HUES48 (cell line): ENCODE measurements at regions not wholly inside any gene's neighbourhood (a gene's known extent, or its start where the extent isn't known, plus 50 kb on each side); places are given as distances from the start of the nearest gene placed in this dataset.
"Not testable (repeated sequence)": the region's sequence is repeated elsewhere in the genome, so short reads cannot be mapped to it uniquely, and the experiment has no call there.

Source experiments
- H3K27ac ChIP-seq: one replicate; pipeline ENCODE4 v1.7.0; 2013; ENCODE audit warnings: low read depth, low read length, inconsistent platforms
- H3K27me3 ChIP-seq: 2 replicates; pipeline ENCODE4 v1.6.1; 2013; ENCODE audit warnings: mild to moderate bottlenecking, low read length; ENCODE audit not compliant: control insufficient read depth, insufficient read depth
- H3K36me3 ChIP-seq: 2 replicates; pipeline ENCODE4 v1.6.1; 2013; ENCODE audit warnings: low read length; ENCODE audit not compliant: control insufficient read depth, insufficient read depth
- H3K4me1 ChIP-seq: 2 replicates; pipeline ENCODE4 v1.6.1; 2013; ENCODE audit warnings: mild to moderate bottlenecking, low read length; ENCODE audit not compliant: control insufficient read depth, insufficient read depth
- H3K4me3 ChIP-seq: 2 replicates; pipeline ENCODE4 v1.5.1; 2013; ENCODE audit warnings: mild to moderate bottlenecking, low read depth, low read length
- H3K9ac ChIP-seq: 2 replicates; pipeline ENCODE4 v1.6.1; 2013; ENCODE audit warnings: mild to moderate bottlenecking, low read depth, low read length, moderate library complexity
- H3K9me3 ChIP-seq: 2 replicates; pipeline ENCODE4 v1.6.1; 2013; ENCODE audit warnings: low read length; ENCODE audit not compliant: control insufficient read depth, insufficient read depth

DNA sequence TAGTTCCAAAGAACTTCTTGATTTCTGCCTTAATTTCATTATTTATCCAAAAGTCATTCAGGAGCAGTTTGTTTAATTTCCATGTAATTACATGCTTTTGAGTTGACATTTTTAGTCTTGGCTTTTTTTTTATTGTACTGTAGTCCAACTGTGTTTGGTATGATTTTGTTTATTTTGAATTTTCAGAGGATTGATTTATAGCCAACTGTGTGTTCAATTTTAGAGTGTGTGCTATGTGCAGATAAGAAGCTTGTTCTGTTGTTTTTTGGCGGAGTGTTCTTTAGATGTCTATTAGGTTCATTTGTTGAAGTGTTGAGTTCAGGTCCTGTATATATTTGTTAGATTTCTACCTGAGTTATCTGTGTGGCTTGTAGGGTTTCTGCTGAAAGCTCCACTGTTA, 533.6 kb downstream of the TRAM1L1 start:
- Histone ChIP-seq H3K27ac (no peak overlapping the region), H3K9me3 (no peaks in the 10 kb centered on the region), H3K36me3 (no peaks in the 10 kb centered on the region), H3K9ac (no peak overlapping the region), H3K4me1 (no peaks in the 10 kb centered on the region), H3K4me3 (no peak overlapping the region), H3K27me3 (no peaks in the 10 kb centered on the region)

DNA sequence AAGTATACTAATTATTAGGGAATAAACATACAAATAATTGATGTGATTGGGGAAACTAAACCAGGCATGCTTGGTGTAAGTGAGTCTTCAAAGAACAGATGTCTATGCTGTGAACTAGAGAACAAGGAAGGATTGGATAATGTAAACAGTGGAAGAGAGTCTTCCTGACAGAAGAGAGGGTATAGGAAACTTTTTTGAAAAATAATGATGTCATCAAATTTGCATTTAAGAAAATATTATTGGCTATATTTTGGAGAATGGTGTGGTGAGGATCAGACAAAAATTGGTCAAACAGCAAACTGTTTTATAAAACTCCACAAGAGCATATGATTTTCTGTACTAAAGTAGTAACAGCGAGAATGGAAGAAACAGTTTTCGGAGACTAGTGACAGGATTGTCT, 537.7 kb downstream of the TRAM1L1 start:
- Histone ChIP-seq H3K9me3 (no peaks in the 10 kb centered on the region), H3K9ac (no peak overlapping the region), H3K4me3 (no peak overlapping the region), H3K27me3 (no peaks in the 10 kb centered on the region), H3K27ac (no peak overlapping the region), H3K36me3 (no peaks in the 10 kb centered on the region), H3K4me1 (no peaks in the 10 kb centered on the region)

DNA sequence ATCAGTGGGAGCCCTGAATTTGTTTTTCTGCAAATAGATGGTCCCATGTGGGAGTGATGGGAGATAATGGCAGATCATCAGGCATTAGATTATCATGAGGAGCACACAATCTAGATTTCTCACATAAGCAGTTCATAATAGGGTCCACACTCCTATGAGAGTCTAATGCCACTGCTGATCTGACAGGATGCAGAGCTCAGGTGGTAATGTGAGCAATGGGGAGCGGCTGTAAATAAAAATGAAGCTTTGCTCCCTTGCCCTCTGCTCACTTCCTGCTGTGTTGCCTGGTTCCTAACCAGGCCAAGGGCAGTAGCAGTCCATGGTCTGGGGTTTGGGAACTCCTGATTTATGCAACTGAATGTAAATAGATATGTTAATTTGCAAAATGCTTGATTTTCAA, 538.6 kb downstream of the TRAM1L1 start:
- Histone ChIP-seq H3K4me1 (no peaks in the 10 kb centered on the region), H3K9ac (no peak overlapping the region), H3K4me3 (no peak overlapping the region), H3K9me3 (no peaks in the 10 kb centered on the region), H3K36me3 (no peaks in the 10 kb centered on the region), H3K27ac (no peak overlapping the region), H3K27me3 (no peaks in the 10 kb centered on the region)

DNA sequence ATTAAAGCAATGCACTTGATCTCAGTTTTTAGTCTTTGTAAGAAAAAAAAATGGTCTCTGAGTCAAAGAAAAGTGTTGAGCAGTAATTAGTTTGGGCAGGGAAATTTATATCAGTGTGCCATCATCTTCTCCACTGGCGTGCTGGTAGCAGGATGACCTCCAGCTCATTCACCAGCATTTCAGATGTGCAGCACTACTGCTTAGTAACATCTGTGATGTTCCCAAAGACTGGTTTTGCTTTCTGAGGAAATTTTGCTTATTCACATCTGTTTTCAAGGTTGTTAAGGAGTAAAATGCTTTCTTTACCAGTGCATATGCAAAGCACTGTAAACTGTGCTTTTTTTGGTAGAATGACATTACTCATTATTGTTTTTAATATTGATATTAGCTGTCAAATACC, 540.4 kb downstream of the TRAM1L1 start:
- Histone ChIP-seq H3K9ac (no peak overlapping the region), H3K27me3 (no peaks in the 10 kb centered on the region), H3K36me3 (no peaks in the 10 kb centered on the region), H3K9me3 (no peaks in the 10 kb centered on the region), H3K4me3 (no peak overlapping the region), H3K27ac (no peak overlapping the region), H3K4me1 (no peaks in the 10 kb centered on the region)

DNA sequence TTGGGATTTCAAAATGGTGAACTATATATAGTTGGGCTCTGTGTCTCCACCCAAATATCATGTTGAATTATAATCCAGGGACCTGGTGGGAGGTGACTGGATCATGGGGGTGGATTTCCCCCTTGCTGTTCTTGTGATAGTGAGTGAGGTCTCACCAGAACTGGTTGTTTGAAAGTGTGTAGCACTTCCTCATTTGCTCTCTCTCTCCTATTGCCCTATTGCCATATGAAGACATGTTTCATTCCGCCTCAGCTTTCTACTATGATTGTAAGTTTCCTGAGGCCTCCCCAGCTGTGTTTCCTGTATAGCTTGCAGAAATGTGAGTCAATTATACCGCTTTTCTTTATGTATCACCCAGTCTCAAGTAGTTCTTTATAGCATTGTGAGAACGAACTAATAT, 545.6 kb downstream of the TRAM1L1 start:
- peaks cover 9% of the 10 kb centered on the region; the same call in 1 of the 2 replicates for H3K4me1 ChIP-seq
- no peak overlapping the region for H3K9ac ChIP-seq
- no peaks in the 10 kb centered on the region for H3K9me3 ChIP-seq
- H3K27ac ChIP-seq: no peak overlapping the region
- H3K36me3 ChIP-seq: no peaks in the 10 kb centered on the region
- no peaks in the 10 kb centered on the region for H3K27me3 ChIP-seq
- H3K4me3 ChIP-seq: no peak overlapping the region

DNA sequence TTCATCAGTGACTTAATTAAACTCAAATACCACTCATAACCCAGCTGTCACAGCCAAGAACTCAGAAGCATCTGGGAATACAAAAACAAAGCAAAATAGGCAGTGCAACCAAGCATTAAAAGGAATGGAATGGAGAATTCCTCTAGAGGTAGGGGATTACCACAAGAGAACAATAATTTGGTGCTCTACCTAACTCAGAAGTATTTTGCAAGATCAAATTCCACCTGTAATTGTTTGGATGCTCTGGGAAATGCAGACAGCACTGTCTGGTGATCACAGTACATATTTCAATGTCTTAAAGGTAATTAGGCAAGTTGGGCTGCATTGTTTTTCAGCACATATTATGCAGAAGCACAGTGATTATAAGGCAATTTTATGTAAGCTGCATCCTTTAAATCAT, 547.5 kb downstream of the TRAM1L1 start:
- Histone ChIP-seq H3K4me3 (no peak overlapping the region), H3K9me3 (no peaks in the 10 kb centered on the region), H3K27me3 (no peaks in the 10 kb centered on the region), H3K9ac (no peak overlapping the region), H3K36me3 (no peaks in the 10 kb centered on the region), H3K4me1 (peaks cover 11% of the 10 kb centered on the region; the same call in 1 of the 2 replicates), H3K27ac (no peak overlapping the region)

DNA sequence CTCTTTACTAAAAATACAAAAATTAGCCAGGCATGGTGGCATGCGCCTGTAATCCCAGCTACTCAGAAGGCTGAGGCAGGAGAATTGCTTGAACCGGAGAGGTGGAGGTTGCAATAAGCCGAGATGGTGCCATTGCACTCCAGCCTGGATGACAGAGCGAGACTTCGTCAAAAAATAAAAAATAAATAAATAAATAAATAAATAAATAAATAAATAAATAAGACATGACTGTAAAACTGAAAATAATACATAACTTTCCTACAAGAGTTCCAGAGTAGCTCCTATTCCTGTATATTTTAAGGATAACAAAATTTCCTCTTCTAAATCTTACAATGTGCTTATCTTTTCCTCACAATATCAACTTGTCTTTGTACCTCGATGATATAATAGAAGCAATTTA, 549.4 kb downstream of the TRAM1L1 start:
- H3K36me3 ChIP-seq, H3K27ac ChIP-seq, H3K9me3 ChIP-seq, H3K9ac ChIP-seq, H3K4me3 ChIP-seq, H3K27me3 ChIP-seq: not testable (repeated sequence)
- H3K4me1 ChIP-seq: peaks cover 20% of the 10 kb centered on the region

DNA sequence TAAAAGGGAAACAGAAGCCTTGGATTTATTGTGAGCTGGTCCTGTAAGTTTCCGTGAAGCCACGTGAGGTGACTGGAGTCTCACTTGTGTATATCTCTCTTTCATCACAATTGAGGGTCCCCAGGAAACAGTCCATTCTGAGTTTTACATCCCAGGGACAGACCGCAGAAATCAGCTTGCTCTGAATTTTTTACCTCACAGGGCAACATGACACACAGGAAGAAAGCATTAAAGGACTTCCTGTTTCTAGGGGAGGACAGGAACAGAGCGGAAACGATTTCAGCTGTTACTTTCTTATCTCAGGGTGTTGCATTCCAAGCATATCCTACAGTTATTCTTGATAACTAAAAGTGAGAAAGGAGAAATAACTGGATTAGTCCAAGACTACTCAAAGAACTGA, 553.5 kb downstream of the TRAM1L1 start:
- Histone ChIP-seq H3K27ac (no peak overlapping the region), H3K27me3 (no peaks in the 10 kb centered on the region), H3K4me1 (peaks cover 11% of the 10 kb centered on the region), H3K9me3 (no peaks in the 10 kb centered on the region), H3K36me3 (no peaks in the 10 kb centered on the region), H3K4me3 (no peak overlapping the region), H3K9ac (no peak overlapping the region)

DNA sequence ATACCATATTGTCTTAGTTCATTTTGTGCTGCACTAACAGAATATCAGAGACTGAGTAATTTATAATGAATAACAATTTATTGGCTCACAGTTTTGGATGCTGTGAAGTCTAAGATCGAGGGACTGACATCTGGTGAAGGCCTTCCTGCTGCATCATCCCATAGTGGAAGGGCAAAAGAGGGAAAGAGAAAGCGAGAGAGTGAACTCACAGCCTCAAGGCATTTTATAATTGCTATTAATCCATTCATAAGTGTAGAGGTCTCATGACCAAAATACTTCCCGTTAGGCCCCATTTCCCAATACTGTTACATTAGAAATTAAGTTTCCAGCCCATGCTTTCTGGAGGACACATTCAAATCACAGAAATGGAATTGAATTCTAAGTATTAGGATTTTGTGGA, 554.4 kb downstream of the TRAM1L1 start:
- Histone ChIP-seq H3K36me3 (no peaks in the 10 kb centered on the region), H3K27me3 (no peaks in the 10 kb centered on the region), H3K4me3 (no peak overlapping the region), H3K4me1 (peaks cover 11% of the 10 kb centered on the region), H3K27ac (no peak overlapping the region), H3K9ac (no peak overlapping the region), H3K9me3 (no peaks in the 10 kb centered on the region)

DNA sequence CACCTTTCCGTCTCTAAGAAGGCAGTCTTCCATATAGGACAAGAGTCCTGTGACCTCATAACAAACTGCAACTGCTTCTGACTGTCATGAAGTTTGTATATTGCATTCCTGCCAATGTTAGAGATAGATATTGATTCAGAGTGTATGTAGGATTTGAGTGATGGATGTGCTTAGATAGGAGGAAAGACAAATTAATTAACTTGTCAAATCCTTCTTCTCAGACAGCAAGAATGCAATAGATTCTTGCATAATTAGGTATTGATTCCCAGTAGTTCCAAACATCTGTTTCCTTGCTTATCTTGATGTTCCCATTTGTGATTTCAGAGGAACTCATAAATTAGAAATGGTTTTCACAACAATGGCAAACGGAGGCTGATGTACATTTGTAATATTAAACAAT, 555.3 kb downstream of the TRAM1L1 start:
- H3K4me1 ChIP-seq: peaks cover 11% of the 10 kb centered on the region
- H3K4me3 ChIP-seq: no peak overlapping the region
- no peaks in the 10 kb centered on the region for H3K9me3 ChIP-seq
- no peaks in the 10 kb centered on the region for H3K36me3 ChIP-seq
- no peak overlapping the region for H3K27ac ChIP-seq
- H3K27me3 ChIP-seq: no peaks in the 10 kb centered on the region
- no peak overlapping the region for H3K9ac ChIP-seq

DNA sequence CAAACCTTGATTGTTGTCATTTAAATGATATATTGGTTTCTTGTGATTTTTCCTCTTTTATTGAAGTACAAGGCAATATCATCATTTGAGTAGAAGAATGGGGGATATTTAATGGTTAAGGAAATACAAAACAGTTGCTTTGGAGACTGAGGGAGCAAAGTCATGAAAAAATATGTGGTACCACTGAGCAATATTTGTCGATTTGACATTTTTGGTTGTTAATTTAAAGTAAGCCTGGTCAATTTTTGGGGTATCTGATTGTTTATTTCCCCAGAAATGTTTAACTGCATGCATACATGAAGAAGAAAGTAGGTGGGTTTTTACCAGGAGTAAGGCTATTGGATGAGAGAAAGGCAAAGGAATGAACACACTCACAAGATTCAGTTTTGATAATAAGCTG, 556.2 kb downstream of the TRAM1L1 start:
- Histone ChIP-seq H3K27ac (no peak overlapping the region), H3K27me3 (no peaks in the 10 kb centered on the region), H3K4me1 (peaks cover 11% of the 10 kb centered on the region), H3K36me3 (no peaks in the 10 kb centered on the region), H3K4me3 (no peak overlapping the region), H3K9ac (no peak overlapping the region), H3K9me3 (no peaks in the 10 kb centered on the region)

DNA sequence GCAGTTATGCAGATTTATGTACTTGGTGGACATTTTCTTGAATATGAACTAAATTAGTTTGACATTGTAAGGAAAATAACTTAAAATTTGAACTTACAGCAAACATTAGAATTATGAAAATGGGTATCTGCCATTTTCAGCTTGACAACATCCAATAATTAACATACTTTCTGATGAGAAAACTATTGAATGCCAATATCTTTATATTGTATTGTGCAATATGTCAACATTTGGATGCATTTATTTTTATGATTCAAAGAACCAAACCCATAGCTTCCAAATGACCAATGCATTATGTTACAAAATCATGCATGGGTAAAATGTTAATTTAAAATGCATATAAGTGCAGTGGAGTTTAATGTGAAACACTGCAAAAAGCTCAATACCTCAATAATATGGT, 562.5 kb downstream of the TRAM1L1 start:
- H3K36me3 ChIP-seq: no peaks in the 10 kb centered on the region

More for the DNA sequence above, 562.5 kb downstream of the TRAM1L1 start:
- no peaks in the 10 kb centered on the region for H3K4me1 ChIP-seq
- no peaks in the 10 kb centered on the region for H3K9me3 ChIP-seq
- H3K9ac ChIP-seq: no peak overlapping the region
- no peak overlapping the region for H3K27ac ChIP-seq
- H3K27me3 ChIP-seq: no peaks in the 10 kb centered on the region
- no peak overlapping the region for H3K4me3 ChIP-seq
